HG02678 (cell line): ENCODE measurements at regions not wholly inside any gene's neighbourhood (a gene's known extent, or its start where the extent isn't known, plus 50 kb on each side); places are given as distances from the start of the nearest gene placed in this dataset.

ENCODE experiments used
- ATAC-seq: cut with Tn5 transposase; IDR thresholded peaks from one replicate; pipeline ENCODE4 v1.9.1; 2021; ENCODE audit warnings: mild to moderate bottlenecking, moderate library complexity; ENCODE audit not compliant: unreplicated experiment

DNA sequence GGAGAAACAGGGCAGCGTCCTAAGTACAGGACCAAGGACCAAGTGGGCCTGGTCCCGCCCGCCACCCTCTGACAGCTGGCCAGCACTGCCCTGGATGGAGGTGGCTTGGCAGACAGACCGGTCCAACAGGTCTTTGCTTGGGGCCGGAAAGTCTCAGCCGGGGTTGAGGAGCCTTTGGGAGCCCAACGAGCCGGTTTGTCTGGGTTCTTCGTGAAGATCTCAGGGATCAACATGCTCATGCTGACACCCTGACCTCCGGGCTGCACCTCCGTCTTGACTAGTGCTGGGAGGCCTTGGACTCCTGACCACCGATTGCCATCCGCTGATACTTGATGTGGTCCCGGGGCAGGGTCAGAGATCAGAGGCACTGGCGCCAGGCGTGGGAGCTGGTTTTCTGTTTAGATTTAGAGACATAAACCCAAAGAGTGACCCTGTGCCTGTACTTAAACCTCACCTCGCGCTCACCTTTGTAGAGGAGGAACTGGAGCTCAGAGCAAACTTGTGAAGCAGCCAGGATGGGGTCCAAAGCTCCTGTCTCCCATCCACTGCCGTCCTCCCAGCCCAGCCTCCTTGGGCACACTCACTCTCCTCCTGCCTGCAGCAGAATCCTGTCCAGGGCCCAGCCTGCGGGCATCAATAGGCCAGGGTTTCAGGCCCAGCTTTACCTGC is 92.1 kb upstream of the GSE1 start:
- ATAC-seq = no peak

DNA sequence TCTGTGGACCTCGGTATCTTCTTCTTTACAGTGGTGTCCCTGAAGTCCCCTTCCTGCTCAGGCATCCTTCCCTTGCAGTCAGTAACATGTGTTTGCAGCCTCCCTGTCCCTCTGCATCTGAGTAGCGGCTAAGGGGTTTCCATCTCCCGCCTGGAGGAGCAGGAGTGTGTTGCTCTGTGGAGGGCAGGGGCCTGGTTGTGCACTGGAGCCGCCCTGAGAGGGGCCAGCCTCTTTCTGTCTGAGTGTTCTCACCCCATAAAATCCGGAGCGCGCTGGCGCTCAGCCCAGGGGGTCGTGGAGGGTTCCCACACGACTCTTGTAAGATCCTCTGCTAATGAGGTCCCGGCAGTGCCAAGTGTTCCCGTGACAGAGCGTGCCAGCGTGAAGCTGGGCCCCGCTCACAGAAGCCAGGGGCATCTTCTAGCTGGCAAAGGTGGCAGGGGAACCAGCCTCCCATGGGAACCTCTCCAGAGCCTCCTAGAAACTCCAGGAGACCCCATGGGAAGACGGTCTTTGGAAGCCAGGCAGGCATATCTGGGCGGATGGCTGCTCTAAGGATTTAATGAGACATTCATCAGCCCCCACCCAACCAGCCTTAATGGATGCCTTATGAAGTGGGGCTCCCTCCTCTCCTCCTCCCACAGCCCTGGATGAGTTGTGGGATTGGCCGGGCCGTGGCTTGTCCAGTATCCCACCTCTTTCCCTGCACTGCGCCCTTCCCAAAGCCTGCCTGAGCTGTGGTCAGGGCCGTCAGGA is 91.4 kb upstream of the GSE1 start:
- ATAC-seq = no peak

DNA sequence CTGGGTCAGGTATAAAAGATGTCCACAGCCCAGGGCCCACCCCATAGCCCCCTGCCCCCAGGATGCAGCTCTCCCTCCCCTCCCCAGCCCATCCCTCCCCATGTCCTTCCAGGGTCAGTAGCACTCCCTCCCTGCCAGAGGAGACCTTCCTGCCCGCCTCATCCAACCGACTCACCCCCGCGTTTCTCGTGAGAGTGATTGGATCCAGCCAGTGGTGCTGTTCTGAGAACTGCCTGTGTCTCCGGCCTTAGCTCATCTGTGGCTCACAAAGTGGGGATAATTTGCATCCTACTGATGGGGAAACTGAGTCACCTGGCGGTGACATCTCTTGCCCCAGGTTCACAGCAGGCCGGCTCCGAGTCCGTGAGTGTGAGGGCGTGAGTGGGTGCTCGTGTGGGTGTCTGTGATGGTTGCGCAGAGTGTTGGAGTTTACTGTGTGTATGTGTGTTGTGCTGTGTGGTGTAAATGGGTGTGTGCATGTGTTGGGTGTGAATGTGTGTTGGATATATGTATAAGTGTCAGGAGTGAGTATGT is 90.7 kb upstream of the GSE1 start:
- ATAC-seq = no peak

DNA sequence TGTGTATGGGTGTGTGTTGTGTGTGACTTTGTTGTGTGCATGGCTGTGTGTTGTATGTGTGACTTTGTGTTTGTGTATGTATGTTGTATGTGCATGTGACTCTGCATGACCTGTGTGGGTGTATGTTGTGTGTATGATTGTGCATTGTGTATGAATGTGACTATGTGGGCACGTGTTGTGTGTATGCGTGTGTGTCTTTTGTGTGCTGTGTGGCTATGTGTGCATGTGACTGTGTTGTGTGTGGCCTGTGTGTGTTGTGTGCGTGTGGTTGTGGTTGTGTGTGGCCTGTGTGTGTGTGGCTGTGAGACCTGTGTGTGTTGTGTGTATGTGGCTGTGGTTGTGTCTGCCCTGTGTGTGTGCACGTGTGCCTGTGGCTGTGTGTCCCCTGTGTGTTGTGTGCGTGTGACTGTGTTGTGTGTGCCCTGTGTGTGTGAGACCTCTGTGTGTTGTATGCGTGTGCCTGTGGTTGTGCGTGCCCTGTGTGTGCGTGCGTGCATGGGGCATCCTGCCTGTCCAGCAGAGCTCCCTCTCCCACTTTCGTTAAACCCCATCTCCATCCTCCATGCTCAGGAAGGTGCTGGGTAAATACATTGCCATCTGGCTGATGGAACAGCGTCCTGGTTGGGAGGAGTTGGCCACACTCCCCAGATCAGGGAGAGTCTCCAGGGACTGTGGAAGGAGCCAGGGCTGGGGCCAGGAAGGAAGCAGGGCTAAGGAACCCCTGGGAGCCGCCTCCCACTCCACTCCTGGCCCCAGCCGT is 90.1 kb upstream of the GSE1 start:
- ATAC-seq = no peak

DNA sequence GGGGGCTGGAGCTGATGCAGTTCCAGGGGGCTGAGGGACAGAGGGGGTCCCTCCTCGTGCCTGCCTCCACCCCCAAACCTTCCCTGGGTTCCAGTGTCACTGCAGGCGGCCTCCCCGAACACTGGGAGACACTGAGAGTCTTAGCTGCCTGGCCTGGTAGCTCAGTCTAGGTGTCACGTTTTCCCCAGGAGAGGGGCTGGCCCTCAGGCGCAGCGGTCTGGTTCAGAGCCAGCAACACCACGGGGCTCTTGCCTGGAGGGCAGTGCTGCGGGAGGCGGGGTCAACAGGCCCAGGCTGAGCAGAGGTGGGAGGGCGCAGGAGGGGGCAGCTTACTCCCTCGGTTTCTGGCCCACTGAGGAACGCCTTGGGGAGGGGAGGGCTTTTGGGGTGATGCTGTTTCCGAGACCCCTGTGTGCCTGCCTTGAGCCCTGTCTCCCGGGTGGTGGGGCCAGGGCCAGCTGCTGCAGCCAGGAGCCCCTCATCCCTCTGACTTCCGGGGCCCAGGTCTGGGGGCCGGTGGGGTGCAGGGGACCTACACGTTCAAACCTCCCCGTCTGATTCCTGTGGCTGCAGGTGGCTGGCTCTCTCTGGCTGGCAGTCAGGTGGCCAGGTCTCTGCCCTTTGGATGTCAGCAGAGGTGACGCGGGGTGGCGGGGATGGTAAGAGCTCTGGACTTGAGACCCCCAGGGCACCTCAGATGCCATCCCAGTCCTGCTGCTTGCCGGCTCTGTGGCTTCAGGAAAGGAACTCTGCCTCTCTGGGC is 89.3 kb upstream of the GSE1 start:
- ATAC-seq = no peak

DNA sequence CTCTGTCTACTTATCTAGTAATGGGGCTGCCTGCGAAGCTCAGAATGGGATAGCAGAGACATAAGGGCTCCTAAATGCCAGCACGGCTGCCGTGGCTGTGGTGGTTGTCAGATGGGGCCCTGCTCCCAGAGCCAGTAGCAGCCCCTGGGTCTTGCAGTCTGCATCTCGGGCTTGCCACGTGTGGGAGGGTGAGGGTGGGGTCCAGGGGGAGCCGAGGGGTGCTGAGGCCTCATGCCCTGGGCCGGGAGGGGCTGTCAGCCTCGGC is 88.8 kb upstream of the GSE1 start:
- no peak for ATAC-seq

DNA sequence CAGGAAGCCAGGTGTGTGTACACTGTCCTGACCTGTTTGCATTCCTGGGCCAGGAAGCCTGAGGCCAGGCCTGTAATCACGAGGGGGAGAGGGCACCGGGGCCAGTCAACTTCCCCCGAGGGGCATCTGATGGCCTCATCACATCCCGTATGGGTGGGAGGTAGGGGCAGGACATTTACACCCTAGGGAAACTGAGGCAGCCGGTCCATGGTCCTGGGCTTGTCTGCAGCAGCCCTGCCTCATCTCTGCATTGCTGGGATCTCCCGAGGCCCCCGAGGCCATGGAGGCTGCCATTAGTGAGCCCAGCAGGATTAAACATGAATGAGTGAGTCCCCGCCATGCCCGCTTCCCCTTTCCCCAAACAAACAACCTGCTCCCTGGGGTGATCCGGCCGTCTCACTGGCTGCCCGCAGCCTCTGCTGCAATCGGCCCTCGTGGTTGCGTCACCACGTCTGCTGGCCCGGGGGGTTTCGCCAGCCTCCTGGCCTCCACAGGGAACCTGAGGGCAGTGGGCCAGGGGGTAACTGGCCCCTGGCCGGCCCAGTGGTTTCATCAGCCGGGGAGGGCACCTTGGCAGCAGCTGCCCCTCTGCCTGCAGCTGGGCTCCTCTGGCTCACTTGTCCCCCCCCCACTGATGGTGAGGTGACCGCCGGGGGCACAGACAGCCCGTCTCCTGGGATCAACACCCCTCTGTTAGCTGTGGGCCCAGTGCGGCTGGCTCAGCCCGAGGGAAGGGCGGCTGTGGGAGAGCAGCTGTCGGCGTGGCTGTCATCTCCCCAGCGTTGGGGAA is 88.3 kb upstream of the GSE1 start:
- ATAC-seq = no peak

DNA sequence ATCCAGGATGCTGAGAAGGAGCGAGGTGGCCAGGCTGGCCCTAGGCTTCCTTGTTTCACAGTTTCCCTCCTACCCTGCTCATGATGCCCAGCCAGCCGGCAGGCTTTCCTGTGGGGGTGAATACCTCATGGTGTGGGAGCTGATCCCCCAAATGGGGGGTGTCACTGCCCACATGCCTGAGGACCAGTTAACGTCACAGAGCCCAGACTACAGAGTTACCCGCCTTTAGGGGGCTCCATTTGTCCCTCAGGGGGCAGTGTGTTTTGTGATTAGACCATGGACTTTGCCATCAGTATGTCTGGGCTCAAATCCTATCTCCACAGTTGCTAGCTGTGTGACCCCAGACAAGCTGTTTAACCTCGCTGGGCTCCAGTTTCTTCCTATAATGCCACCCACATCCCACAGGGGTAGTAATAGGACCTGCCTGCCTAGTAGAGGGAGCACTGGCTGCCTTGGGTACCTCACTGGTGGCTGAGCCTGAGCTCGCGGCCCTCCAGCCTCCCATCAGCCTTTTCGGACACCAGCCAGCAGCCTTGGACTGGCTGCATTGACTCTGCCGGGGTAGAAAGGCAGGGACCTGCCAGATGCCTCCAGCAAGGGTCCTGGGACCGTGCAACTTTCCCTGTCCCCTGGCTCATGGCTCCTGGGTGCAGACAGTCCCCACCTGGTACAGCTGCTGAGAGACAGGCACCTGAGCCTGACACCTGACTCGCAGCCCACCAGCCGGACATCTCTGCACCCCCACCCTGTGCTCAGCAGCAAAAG is 87.5 kb upstream of the GSE1 start:
- no peak for ATAC-seq

DNA sequence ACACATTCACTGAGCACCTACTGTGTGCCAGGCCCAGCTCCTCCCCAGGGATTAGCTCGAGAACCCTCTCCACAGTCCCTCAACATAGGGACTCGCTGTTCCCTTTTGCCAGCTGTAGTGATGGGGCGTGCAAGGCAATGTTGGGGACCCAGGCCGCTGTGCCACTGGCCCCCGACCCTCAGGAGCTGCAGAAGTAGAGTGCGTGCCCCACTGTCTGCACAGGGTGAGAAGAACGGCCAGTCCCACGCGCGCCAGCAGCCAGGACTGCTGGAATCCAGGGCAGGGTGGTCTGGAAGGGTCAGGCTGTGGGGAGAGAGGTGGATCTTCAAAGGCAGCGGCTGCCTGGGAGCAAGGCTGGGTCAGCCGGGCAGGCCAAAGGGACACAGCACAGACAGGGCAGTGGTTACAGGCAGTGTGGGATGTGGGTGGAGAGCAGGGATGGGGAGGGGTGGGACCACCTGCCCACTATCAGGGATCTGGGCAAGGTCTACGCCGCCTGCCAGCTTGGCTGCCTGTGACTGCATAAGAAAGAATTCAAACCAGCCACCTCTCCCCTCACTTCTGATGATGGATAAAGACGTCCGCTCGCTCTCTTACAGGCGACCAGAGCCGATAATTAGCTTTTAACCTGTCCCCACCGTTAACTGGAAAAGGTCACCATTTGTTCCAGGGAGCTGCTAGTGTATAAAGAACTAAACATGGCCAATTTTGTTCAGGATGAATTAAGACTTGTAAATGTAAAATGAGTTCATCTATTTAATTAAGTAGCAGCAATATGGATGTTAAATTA is 86.7 kb upstream of the GSE1 start:
- no peak for ATAC-seq

DNA sequence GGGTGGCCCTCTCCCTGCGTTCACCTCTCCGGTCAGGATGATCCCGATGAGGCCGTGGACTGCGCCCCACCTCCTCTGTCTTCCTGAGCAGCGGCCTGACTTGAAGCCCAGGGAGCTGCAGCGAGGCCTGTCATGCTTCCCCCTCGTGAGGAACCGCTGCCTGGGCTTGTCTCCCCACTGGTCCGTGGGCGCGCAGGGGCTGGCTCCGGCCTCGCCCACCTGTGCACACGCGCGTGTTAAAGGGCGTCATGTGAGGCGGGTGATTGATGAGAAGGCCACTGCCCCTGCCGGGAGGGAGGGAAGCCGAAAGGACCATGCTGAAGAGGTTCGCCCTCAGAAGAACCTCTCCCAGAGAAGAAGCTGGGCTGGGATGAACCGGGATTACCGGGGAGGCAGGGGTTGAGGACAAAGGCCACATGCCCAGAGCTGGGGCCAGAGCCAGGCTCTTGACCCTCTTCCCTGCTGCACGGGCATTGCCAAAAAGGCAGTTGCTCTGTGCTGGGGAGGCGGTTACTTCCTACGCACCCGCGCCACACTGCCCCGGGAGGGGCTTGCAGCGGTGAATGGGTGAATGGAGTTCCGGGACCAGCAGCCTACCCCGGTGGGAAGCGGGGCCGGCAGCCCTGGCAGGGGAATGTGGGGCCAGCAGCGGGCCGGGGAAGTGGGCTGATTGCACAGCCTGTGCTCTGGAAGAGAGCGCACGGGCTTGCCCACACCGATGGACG is 85.9 kb upstream of the GSE1 start:
- ATAC-seq = no peak

DNA sequence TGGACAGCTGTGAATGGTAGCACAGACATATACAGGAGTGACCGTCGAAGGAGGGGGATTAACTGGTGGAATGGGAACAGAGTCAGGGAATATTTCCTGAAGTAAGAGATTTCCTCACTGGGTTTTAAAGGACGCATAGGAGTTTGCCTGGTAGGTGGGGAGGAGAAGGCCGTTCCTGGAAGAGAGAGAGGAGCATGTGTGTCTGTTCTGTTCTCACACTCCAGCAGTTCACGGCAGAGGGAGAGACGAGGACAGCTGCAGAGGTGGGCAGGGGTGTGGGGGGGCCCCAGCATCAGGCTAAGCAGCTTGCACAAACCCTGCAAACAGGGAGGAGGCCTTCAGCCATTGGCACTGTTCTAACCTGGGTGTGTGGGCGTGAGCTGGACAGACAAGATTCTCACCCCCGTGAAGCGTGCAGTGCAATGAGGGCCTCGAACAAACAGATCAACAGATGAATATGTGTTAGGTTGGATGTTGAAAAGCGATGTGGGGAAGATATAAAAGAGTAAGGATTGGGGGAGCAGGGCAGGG is 85.3 kb upstream of the GSE1 start:
- no peak for ATAC-seq

DNA sequence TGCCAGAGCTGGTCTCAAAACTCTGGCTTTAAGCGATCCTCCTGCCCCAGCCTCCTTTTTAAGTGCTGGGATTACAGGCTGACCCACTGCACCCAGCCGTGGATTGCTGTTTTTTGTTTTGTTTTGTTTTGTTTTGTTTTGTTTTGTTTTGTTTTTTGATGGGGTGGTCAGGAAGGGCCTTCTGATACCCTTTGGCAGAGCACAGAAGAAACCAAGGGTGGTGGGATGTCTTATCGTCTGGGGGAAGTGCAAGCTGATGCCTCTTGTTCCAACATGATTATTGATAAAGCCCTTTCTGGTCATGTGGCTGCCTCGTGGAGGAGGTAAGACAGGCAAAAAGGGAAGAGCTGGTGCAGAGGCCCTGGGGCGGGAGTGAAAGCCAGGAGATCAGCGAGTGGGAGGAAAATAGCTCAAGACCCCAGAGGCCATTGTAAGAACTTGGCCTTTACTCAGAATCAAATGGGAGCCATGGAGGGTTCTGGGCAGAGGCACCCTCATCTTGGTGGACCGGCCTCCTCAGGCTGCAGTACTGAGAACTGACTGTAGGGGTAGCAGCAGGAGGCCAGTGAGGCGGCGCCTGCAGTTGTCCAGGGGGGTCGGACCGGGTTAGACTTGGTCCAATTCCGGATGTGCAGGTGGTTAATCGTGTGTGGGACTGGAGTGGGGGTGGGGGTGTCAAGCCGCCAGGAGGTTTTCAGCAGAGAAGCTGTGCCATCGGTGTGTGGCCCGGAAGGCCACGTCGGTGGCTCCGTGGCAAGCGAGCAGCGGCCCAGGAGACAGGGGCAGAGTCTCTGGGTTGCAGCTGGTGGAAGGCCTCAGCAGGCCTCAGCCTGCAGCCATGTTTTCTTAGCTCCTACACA is 84.4 kb upstream of the GSE1 start:
- ATAC-seq = no peak

DNA sequence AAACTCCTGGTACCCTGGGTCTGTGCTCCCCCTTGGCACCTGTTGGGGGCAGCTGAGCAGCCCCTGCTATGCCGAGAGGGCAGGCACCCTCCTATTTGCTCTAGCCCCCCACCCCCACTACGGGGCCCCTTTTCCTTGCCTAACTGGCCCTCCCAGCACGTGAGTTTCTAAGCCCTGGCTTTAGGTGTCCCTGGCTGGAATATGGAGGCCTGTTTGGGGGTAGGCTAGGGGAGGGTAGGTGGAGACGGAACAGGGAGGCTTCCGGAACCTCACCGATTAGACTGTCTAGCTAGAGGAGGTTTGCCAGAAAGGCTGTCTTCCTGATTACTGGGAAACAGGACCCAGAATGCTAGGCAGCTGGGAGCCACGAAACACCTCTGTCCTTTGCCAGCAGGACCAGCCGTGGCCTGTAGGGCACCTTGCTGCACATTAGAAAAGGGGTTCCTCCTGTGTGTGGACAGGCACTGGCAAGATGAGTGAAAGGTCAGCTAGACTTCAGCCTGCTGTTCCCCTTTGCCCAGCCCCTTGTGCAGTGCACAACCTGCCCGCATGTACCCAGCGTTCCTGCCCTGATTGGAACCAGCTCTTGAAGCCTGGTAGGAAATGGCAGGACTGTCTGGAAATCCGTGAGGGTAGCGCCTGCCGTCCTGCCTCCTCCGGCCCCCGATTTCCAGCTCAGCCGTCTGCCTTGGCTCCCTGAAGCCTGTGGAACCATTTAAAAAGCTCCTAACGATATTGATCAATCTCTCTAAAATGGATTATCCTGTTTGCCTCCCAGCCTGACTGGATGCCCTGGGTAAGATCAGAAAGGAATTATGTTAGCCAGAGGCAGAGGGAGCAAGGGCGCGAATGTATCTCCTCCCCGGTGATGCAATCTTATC is 83.4 kb upstream of the GSE1 start:
- ATAC-seq = no peak

DNA sequence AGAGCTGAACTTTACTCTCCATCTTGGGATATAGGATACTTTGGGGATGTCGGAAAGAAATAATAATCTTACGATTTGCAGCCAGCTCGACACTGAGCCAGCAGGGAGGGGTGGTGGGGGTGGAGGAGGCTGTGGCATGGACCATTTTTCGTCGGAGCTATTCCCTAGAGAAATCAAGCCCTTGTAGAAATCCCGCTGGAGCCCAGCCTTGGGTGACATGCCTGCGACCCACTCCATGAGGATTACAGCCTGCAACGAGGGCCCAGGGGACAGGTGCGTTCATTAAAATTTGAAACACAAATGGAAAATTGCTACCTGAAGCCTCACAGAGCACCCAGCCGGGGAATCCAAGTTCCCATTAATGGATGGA is 82.8 kb upstream of the GSE1 start:
- no peak for ATAC-seq

DNA sequence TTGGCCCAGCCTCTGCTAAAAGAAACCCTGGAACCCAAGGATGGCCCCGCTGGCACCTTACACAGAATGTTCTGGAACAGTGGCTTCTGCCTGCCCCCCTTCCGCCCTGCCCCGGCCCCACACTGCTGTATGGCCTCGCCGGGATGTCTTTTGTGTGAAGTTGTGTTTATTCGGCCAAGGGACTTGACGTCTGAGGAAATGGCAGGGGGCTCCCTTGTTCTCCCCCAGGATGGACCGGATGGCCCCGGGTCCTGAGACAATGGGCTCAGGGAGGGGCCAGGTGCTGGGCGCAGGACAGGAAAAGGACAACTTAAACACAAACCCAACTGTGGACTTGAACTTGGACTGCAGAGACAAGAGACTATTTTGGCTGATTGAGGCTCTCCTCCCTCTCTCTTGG is 81.6 kb upstream of the GSE1 start:
- no peak for ATAC-seq

DNA sequence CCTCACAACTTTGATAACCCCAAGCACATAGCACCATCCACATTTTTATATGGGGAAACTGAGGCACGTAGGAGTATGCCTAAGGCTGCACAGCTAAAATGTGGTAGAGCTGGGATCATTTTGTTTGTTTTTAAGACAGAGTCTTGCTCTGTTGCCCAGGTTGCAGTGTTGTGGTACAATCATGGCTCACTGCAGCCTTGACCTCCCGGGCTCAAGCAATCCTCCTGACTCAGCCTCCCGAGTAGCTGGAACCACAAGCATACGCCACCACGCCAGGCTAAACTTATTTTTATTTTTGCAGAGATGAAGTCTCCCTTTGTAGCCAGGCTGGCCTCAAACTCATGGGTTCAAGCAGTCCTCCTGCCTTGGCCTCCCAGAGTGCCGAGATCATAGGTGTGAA is 81.0 kb upstream of the GSE1 start:
- ATAC-seq = no peak
